HG03439 (cell line): ENCODE measurements at regions not wholly inside any gene's neighbourhood (a gene's known extent, or its start where the extent isn't known, plus 50 kb on each side); places are given as distances from the start of the nearest gene placed in this dataset.
"Not testable (repeated sequence)": the region's sequence is repeated elsewhere in the genome, so short reads cannot be mapped to it uniquely, and the experiment has no call there.

ENCODE experiments used
- ATAC-seq: cut with Tn5 transposase; IDR thresholded peaks from one replicate; pipeline ENCODE4 v1.9.1; 2021; ENCODE audit warnings: mild to moderate bottlenecking, moderate library complexity; ENCODE audit not compliant: unreplicated experiment

DNA sequence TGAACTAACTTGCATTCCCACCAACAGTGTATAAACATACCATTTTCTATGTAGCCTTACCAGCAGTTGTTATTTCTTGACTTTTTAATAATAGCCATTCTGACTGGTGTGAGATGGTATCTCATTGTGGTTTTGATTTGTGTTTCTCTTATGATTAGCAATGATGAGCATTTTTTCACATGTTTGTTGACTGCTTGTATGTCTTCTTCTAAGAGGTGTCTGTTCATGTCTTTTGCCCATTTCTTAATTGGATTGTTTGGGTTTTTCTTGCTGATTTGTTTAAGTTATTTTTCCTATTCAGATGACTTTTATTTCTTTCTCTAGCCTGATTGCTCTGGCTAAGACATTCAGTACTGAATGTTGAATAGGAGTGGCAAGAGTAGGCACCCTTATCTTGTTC lies 230.3 kb downstream of the DAD1 start:
- no peak for ATAC-seq

DNA sequence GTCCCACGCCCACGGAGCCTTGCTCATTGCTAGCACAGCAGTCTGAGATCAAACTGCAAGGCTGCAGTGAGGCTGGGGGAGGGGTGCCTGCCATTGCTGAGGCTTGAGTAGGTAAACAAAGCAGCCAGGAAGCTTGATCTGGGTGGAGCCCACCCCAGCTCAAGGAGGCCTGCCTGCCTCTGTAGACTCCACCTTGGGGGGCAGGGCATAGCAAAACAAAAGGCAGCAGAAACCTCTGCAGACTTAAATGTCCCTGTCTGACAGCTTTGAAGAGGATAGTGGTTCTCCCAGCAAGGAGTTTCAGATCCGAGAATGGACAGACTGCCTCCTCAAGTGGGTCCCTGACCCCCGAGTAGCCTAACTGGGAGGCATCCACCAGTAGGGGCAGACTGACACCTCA lies 239.7 kb downstream of the DAD1 start:
- not testable (repeated sequence) for ATAC-seq

- no peak for ATAC-seq
Measured at GRCh38 chr14:22344673-22345072, 244.4 kb downstream of the DAD1 start.

DNA sequence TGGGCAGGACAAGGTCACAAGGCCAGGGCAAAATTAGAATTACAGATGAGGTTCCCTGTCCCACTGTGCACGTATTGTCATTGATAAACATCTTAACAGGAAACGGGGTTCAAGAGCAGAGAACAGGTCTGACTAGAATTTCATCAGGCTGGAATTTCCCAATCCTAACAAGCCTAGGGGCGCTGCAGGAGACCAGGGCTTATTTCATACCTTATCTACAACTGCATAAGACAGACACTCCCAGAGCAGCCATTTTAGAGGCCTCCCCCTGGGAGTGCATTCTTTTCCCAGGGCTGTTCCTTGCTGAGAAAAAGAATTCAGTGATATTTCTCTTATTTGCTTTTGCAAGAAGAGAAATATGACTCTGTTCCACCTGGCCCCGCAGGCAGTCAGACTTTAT lies 244.8 kb downstream of the DAD1 start:
- not testable (repeated sequence) for ATAC-seq

DNA sequence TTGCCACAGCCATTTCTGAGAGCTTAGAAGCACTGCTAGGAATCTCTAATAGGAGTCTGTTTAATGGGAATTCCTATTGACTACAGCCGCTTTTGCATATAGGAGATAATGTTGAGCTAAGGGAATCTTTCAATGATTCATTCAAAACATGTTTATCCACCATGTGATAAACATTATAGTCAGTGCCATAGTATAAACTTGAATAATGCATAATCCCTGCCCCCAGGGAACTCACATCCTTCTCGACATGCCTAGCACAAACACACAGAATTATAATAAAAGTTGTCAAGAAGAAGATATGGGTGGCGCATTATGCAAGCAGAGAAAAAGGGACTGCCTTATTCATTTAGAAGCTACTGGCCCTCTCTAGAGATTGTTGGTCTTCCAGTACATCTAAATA lies 248.0 kb downstream of the DAD1 start:
- no peak for ATAC-seq

GRCh38 chr14:22338917-22339715 lies 249.9 kb downstream of the DAD1 start:
- no peak for ATAC-seq

DNA sequence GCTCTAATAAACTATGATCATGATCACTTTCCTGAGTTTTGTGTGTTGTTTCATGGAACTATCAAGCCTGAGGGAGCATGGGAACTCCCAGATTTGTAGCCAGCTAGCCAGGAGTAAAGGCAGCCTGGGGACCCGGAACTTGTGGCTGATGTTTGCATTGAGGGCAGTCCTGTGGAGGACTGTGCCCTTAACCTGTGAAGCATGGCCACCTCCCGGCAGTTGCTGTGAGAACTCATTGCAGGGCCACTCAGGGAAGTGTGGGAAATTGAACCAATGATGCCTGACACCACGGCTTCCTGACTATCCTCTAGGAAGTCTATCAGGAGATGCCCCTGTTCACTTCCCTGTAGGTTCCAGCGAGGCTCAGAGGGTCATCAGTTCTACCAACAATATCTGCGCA lies 250.6 kb downstream of the DAD1 start:
- no peak for ATAC-seq

- no peak for ATAC-seq
Measured at GRCh38 chr14:22337938-22338337, 251.1 kb downstream of the DAD1 start.

DNA sequence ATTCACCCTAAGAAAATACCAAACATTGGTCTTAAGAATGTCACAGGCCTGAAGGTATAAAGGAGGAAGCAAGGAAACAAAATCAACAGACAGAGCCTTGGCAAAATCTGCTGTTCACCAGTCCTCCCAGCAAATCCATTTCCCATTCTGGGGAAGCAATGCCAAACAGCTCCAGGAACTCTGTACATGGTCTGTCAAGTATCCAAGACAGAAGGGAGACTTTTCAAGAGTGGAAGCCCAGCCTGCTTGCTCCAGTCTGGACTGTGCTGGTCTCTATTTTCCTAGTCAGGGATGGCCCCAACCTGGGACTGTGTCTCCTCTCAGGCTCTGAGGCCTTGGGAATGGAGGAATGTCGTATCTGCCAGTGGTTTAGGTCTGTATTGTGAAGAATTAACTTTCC lies 251.5 kb downstream of the DAD1 start:
- ATAC-seq, result no peak

DNA sequence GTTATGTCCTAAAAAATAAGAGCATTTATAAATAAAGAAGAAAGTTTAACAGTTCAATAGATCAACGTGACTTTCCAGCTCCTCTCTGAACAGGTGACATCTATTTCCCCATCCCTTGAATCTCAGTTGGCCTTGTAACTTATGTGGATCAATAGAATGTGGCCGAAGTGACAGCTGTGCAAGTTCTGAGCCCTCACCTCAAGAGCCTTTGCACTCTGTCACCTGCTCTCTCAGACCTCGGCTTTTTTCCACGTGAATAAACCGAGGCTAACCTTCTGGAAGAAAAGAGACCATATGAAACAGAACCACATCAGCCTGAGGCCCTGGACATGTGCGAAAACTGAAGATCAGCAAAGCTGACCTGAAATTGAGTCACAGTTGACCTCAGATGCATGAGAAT lies 253.0 kb downstream of the DAD1 start:
- ATAC-seq, result no peak

DNA sequence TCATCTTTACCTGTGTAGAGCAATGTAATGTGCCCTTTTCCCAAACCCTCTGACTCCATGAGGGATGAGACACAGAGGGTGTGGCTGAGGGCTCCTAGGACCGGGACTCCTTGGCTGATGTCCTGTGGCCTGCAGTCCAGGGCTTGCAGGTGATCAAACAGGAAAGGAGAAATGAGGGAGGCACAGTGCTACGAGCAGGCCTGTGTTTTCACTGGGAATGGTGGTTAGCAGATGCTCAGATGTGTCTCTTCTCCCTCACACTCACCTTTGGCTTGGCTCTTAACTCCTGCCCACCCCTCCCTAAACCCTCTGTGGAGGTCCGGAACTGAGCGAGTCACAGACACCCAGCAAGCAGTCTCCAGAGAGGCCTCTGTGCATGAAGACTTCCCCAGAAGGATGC lies 254.4 kb downstream of the DAD1 start:
- no peak for ATAC-seq

- no peak for ATAC-seq
Measured at GRCh38 chr14:22334275-22334577, 254.8 kb downstream of the DAD1 start.

- no peak for ATAC-seq
Measured at GRCh38 chr14:22333422-22334274, 255.4 kb downstream of the DAD1 start.

DNA sequence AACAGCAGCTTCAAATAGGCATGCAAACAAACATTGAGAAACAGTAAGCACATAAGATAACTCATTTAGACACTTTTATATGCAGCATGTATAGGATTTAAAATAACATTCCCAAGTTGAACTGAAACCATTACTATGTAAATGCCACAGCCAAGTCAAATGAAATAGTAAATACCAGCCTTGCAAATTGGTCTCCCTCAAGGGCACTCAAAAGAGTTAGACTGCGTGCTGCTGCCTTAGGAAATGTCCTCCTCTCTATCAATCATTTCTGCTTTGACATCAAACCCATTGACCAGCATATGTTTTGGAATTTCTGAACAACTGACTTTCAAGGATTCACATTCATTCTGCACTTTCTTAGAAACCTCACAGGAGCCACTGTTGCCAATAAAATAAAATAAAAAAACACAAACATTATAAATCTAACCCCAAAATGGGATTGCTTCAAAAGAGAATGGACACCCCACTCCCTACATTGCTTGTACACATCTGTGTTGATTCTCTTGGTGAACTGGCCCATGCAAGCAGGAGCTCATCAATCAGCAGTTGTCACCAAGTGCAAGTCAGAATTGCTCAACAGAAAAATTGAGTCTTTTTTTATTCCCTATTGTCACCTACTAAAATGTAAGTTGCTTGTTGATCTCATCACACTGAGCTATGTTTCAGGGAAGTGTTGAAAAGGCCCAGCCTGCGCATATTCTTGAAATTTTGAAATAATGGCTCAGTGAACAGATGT lies 256.2 kb downstream of the DAD1 start:
- ATAC-seq, result no peak

DNA sequence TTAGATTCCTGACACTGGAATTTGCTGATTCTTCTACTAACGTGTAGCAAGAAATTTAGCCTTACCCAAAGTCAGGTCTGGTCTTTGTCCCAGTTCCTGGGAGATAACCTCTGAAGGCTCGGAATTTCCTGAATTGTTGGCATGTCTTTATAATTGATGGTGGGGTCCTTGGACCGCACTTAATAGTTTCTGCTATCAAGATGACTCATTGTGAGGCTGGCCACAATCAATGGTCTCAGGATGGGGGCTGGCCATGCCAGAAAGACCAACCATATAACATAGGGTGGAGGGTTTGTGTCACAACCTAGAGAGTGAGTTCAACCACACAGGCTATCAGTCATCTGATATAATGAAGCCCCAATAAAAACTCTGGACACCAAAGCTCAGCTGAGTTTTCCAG lies 259.7 kb downstream of the DAD1 start:
- ATAC-seq, result no peak

GRCh38 chr14:22325676-22326400 lies 263.2 kb downstream of the DAD1 start:
- no peak for ATAC-seq

- no peak for ATAC-seq
Measured at GRCh38 chr14:22320362-22320750, 268.7 kb downstream of the DAD1 start.

DNA sequence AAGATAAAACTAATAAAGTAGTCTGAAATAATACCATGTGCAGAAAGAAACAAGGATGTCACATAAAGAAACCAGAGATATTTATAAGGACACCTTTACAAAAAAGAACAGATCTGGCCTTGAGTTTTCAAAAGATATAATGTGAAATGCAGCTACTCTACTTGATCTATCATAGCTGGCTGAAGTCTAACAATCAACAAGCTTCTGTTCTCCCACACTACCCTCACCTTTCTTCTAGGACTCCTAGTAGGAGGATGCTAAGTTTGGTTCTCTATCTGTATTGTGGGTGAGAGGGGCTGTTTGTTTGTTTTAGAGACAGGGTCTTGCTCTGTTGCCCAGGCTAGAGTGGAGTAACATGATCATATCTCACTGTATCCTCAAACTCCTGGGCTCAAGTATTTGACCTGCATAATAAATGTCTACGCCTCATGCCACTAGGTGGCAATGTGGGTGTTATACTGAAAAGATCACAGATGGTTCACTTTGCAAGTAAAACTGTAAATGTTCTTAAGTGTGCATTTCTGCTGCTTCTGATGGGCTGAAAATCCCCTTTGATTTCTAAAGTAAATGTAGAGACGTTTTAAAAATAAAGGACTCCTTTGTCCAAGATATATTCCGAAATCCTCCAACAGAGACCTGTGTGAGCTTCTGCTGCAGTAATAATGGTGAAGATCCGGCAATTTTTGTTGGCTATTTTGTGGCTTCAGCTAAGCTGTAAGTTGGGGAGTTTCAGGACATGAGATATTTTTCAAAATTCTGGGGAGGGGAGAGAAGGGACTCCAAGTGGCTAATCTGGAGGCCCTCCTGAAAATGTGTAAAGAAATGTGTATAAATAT lies 269.3 kb downstream of the DAD1 start:
- ATAC-seq, result peak; percentile 76

GRCh38 chr14:22318951-22319350 lies 270.1 kb downstream of the DAD1 start:
- no peak for ATAC-seq

GRCh38 chr14:22316473-22316872 lies 272.6 kb downstream of the DAD1 start:
- no peak for ATAC-seq
